OCI-LY3 (cell line): ENCODE measurements at regions not wholly inside any gene's neighbourhood (a gene's known extent, or its start where the extent isn't known, plus 50 kb on each side); places are given as distances from the start of the nearest gene placed in this dataset.

ENCODE experiments used
- H2AFZ ChIP-seq: fragments of 200-600, 300-600 bp; shearing (Covaris generic); 2 replicates; pipeline ENCODE4 v1.6.0; 2014; ENCODE audit warnings: antibody characterized with exemption, low read depth, low read length
- H3K27ac ChIP-seq: fragments of 200-600, 300-600 bp; sonication (generic); 2 replicates; pipeline ENCODE4 v1.5.1; 2014; ENCODE audit warnings: mild to moderate bottlenecking, low read length, moderate library complexity, mixed read lengths
- H3K27me3 ChIP-seq: fragments of 200-600, 300-600 bp; sonication (generic); 2 replicates; pipeline ENCODE4 v1.6.1; 2014; ENCODE audit warnings: low read depth, low read length, mixed read lengths
- H3K36me3 ChIP-seq: fragments of 200-600, 300-600 bp; sonication (generic); replicated peaks from 2 replicates; pipeline ENCODE3; 2014; ENCODE audit warnings: low read depth, low read length, mixed read lengths
- H3K4me1 ChIP-seq: fragments of 300-600, 200-600 bp; sonication (generic); 2 replicates; pipeline ENCODE4 v1.6.1; 2014; ENCODE audit warnings: low read length, mixed read lengths
- H3K4me2 ChIP-seq: fragments of 200-600, 300-600 bp; sonication (generic); 2 replicates; pipeline ENCODE4 v1.6.1; 2014; ENCODE audit warnings: low read length, mixed read lengths
- H3K4me3 ChIP-seq: fragments of 300-600, 200-600 bp; sonication (generic); 2 replicates; pipeline ENCODE4 v1.5.1; 2014; ENCODE audit warnings: antibody characterized with exemption, mild to moderate bottlenecking, low read length, moderate library complexity
- H3K79me2 ChIP-seq: fragments of 300-600, 200-600 bp; shearing (Covaris generic); 2 replicates; pipeline ENCODE4 v1.6.1; 2014; ENCODE audit warnings: mild to moderate bottlenecking, low read length, mixed read lengths
- H3K9ac ChIP-seq: fragments of 300-600, 200-600 bp; shearing (Covaris generic); 2 replicates; pipeline ENCODE4 v1.6.0; 2014; ENCODE audit warnings: mild to moderate bottlenecking, low read length, moderate library complexity
- H3K9me3 ChIP-seq: fragments of 200-600, 300-600 bp; shearing (Covaris generic); 2 replicates; pipeline ENCODE4 v1.6.1; 2014; ENCODE audit warnings: low read length, mixed read lengths; ENCODE audit not compliant: insufficient read depth
- H4K20me1 ChIP-seq: fragments of 200-600, 300-600 bp; sonication (generic); 2 replicates; pipeline ENCODE4 v1.6.1; 2016; ENCODE audit warnings: low read length, mixed read lengths; ENCODE audit not compliant: insufficient read depth
- EZH2phosphoT487 ChIP-seq: fragments of 200-600 bp; shearing (Covaris generic); IDR thresholded peaks from 2 replicates; pipeline ENCODE4 v1.6.1; 2018; ENCODE audit warnings: antibody characterized with exemption, mixed run types, low read depth
- TF ChIP-seq, protein P1 (sequence below): fragments of 200-600, 300-600 bp; sonication (generic); IDR thresholded peaks from 2 replicates; pipeline ENCODE4 v1.5.1; 2014; ENCODE audit warnings: antibody characterized with exemption, low read length, low read depth

DNA sequence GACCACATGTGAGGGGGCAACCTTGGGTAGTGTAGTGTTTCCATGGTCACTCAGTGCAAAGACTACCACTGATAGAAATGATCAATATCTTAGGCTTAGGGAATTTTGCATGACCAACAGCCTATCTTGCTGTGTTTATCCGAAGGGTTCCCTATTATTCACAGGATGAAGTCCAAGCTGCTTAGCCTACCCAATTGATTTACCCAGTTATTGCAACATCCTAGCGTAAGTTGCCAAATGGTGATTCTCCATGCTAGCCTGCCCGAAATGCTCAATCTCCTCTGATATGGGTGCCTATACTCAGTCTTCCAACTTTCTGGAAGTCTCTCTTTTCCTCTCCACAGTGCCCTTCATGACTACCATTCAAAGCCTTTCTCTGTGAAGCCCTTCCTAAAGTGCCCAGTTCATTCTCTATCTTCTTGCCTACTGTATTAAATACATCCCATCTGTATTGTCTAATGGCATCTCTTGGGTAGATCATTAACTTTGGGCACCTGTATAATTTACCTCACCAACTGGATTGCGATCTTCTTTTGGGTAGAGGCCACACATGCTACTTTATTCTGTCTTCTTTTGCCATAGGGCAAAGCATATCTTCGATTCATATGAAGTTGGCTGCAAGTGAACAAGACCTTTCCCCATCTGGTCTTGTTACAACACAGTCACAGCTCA lies 240.5 kb downstream of the CLIC5 start:
- Histone ChIP-seq H3K36me3 (no peaks in the 10 kb centered on the region), H3K4me3 (no peak overlapping the region), H3K79me2 (no peaks in the 10 kb centered on the region), H3K9ac (no peak overlapping the region), H3K27me3 (peaks cover 53% of the 10 kb centered on the region), H2AFZ (no peak overlapping the region), H4K20me1 (no peaks in the 10 kb centered on the region), H3K27ac (no peak overlapping the region), H3K9me3 (no peaks in the 10 kb centered on the region), H3K4me1 (no peaks in the 10 kb centered on the region), H3K4me2 (no peak overlapping the region)
- no peak for TF ChIP-seq EZH2phosphoT487
- TF ChIP-seq, protein P1, sequence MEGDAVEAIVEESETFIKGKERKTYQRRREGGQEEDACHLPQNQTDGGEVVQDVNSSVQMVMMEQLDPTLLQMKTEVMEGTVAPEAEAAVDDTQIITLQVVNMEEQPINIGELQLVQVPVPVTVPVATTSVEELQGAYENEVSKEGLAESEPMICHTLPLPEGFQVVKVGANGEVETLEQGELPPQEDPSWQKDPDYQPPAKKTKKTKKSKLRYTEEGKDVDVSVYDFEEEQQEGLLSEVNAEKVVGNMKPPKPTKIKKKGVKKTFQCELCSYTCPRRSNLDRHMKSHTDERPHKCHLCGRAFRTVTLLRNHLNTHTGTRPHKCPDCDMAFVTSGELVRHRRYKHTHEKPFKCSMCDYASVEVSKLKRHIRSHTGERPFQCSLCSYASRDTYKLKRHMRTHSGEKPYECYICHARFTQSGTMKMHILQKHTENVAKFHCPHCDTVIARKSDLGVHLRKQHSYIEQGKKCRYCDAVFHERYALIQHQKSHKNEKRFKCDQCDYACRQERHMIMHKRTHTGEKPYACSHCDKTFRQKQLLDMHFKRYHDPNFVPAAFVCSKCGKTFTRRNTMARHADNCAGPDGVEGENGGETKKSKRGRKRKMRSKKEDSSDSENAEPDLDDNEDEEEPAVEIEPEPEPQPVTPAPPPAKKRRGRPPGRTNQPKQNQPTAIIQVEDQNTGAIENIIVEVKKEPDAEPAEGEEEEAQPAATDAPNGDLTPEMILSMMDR: no peak

DNA sequence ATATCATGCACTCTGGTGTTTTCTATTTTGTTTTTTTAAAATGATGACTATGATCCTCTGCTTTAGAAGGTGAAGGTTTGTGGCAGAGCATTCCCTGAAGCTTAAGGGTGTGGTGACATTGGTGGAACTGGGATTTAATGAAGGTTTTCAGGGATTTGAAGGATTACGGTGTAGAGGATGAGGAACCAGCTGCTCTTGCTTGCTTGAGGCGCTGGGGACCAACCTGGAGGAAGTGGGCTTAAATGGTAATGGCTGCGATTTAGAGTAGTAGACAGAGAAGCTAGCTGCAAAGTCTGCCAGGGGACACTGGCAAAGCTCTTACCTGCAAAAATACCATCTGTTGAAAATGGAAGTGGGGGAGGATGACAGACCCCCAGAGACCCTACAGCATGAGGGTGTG lies 241.8 kb downstream of the CLIC5 start:
- Histone ChIP-seq H3K9me3 (no peaks in the 10 kb centered on the region), H3K4me1 (no peaks in the 10 kb centered on the region), H3K27me3 (peaks cover 46% of the 10 kb centered on the region), H3K4me2 (no peak overlapping the region), H2AFZ (no peak overlapping the region), H3K36me3 (no peaks in the 10 kb centered on the region), H3K9ac (no peak overlapping the region), H3K4me3 (no peak overlapping the region), H3K27ac (no peak overlapping the region), H4K20me1 (no peaks in the 10 kb centered on the region), H3K79me2 (no peaks in the 10 kb centered on the region)
- TF ChIP-seq, protein P1: no peak
- TF ChIP-seq EZH2phosphoT487: no peak

DNA sequence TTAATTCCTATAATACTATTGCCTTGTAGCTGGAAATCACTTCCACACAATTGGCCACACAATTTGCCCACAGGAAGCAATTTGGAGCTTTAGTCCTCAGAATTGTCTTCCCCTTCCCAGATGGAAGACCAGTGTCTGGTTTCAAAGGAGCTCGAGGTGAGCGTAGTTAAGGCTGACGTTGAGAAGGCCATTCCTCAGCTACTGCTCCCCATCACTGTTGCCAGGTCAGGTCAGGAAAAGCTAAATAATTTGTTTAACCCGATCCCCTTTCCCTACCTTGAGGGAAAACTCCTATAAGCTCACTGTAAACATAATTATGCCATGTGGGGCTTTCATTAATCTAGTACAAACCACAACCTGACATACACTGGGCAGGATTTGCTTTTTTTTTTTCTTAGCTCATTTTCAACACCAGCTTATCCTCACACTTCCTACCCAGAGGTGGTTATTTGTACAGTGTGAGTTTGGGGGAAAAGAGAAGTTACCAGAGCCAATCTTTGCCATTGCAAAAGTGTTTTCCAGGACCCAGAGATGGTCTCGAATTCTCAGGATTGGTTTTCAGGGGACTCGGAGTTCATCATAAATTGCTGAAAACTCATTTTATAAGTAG lies 242.7 kb downstream of the CLIC5 start:
- Histone ChIP-seq H3K4me1 (no peaks in the 10 kb centered on the region), H3K27ac (no peak overlapping the region), H3K4me2 (no peak overlapping the region), H3K9ac (no peak overlapping the region), H4K20me1 (no peaks in the 10 kb centered on the region), H2AFZ (no peak overlapping the region), H3K36me3 (no peaks in the 10 kb centered on the region), H3K27me3 (peaks cover 40% of the 10 kb centered on the region), H3K4me3 (no peak overlapping the region), H3K79me2 (no peaks in the 10 kb centered on the region), H3K9me3 (no peaks in the 10 kb centered on the region)
- TF ChIP-seq EZH2phosphoT487: no peak
- TF ChIP-seq, protein P1: no peak

DNA sequence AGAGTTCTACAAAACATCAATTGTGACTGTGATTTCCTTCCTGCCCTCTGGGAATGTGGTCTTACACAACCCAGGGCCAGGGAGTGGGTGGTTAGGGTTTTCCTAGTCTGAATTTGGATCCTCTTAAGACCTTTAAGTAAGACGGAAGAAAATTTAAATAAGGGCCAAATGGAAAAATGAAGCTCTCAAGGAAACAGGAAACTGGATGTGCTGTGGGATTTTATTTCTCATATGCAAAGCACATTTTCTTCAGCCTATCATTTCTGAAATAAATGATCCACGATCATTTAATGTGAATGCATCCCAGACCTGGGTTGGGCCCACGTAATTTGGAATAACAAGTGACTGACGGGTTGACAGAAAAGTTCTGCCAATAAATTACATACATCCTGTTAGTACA lies 243.6 kb downstream of the CLIC5 start:
- Histone ChIP-seq H3K4me2 (no peak overlapping the region), H3K27me3 (peaks cover 31% of the 10 kb centered on the region), H3K4me3 (no peak overlapping the region)

More for the DNA sequence above, 243.6 kb downstream of the CLIC5 start:
- TF ChIP-seq EZH2phosphoT487: no peak
- TF ChIP-seq, protein P1: no peak
- no peak overlapping the region for H2AFZ ChIP-seq
- H3K79me2 ChIP-seq: no peaks in the 10 kb centered on the region
- no peak overlapping the region for H3K27ac ChIP-seq
- H3K36me3 ChIP-seq: no peaks in the 10 kb centered on the region
- H4K20me1 ChIP-seq: no peaks in the 10 kb centered on the region
- H3K9ac ChIP-seq: no peak overlapping the region
- H3K4me1 ChIP-seq: no peaks in the 10 kb centered on the region
- H3K9me3 ChIP-seq: no peaks in the 10 kb centered on the region
